Inflammatory macrophage treated with lipopolysaccharide for 4 hours (primary cell): ENCODE measurements at regions not wholly inside any gene's neighbourhood (a gene's known extent, or its start where the extent isn't known, plus 50 kb on each side); places are given as distances from the start of the nearest gene placed in this dataset.
"Not testable (repeated sequence)": the region's sequence is repeated elsewhere in the genome, so short reads cannot be mapped to it uniquely, and the experiment has no call there.

ENCODE experiments used
- DNase-seq: peaks from one replicate; pipeline ENCODE4 v3.0.0-alpha.2; 2020

- no peak for DNase-seq
Observed at GRCh38 chr5:100188778-100189177, 346.4 kb upstream of the FAM174A start.

GRCh38 chr5:100188339-100188738 lies 346.8 kb upstream of the FAM174A start:
- no peak for DNase-seq

GRCh38 chr5:100186181-100186580 lies 349.0 kb upstream of the FAM174A start:
- DNase-seq: no peak

- no peak for DNase-seq
Observed at GRCh38 chr5:100182402-100182801, 352.8 kb upstream of the FAM174A start.

GRCh38 chr5:100175346-100175745 lies 359.8 kb upstream of the FAM174A start:
- DNase-seq: no peak

- no peak for DNase-seq
Observed at GRCh38 chr5:100165309-100165708, 369.9 kb upstream of the FAM174A start.

- DNase-seq: no peak
Observed at GRCh38 chr5:100161868-100162267, 373.3 kb upstream of the FAM174A start.

GRCh38 chr5:100157066-100157465 lies 378.1 kb upstream of the FAM174A start:
- DNase-seq: no peak

- no peak for DNase-seq
Observed at GRCh38 chr5:100148239-100148638, 386.9 kb upstream of the FAM174A start.

- no peak for DNase-seq
Observed at GRCh38 chr5:100142607-100143006, 392.6 kb upstream of the FAM174A start.

GRCh38 chr5:100131161-100131560 lies 404.0 kb upstream of the FAM174A start:
- DNase-seq: no peak

GRCh38 chr5:100130307-100130706 lies 404.9 kb upstream of the FAM174A start:
- DNase-seq: no peak

GRCh38 chr5:100119903-100120302 lies 415.3 kb upstream of the FAM174A start:
- no peak for DNase-seq

- no peak for DNase-seq
Observed at GRCh38 chr5:100110497-100110896, 424.7 kb upstream of the FAM174A start.

GRCh38 chr5:100108883-100109282 lies 426.3 kb upstream of the FAM174A start:
- no peak for DNase-seq

GRCh38 chr5:100103592-100104119 lies 431.5 kb upstream of the FAM174A start:
- not testable (repeated sequence) for DNase-seq

- not testable (repeated sequence) for DNase-seq
Observed at GRCh38 chr5:100101466-100101865, 433.7 kb upstream of the FAM174A start.

GRCh38 chr5:100096328-100096727 lies 438.8 kb upstream of the FAM174A start:
- DNase-seq: not testable (repeated sequence)

- DNase-seq: not testable (repeated sequence)
Observed at GRCh38 chr5:100080703-100081102, 454.5 kb upstream of the FAM174A start.

GRCh38 chr5:100079163-100079562 lies 456.0 kb upstream of the FAM174A start:
- DNase-seq: not testable (repeated sequence)

GRCh38 chr5:100066020-100066419 lies 469.2 kb upstream of the FAM174A start:
- not testable (repeated sequence) for DNase-seq

- no peak for DNase-seq
Observed at GRCh38 chr5:100043475-100043874, 491.7 kb upstream of the FAM174A start.

- DNase-seq: no peak
Observed at GRCh38 chr5:100026606-100027005, 508.6 kb upstream of the FAM174A start.

GRCh38 chr5:100023536-100023935 lies 511.6 kb upstream of the FAM174A start:
- no peak for DNase-seq

GRCh38 chr5:100017520-100018262 lies 517.5 kb upstream of the FAM174A start:
- no peak for DNase-seq
